Activated CD4-positive, alpha-beta T cell treated with anti-CD3 and anti-CD28 coated beads, Interleukin-2, amount 50 U/mL, for 16 hours (primary cell): ENCODE measurements at regions not wholly inside any gene's neighbourhood (a gene's known extent, or its start where the extent isn't known, plus 50 kb on each side); places are given as distances from the start of the nearest gene placed in this dataset.

Source experiments
- DNase-seq: peaks from one replicate; pipeline ENCODE4 v3.0.0-alpha.2; 2020

GRCh38 chr1:224486801-224487583 lies 52.4 kb upstream of the WDR26 start:
- no peak for DNase-seq

GRCh38 chr1:224488806-224489499 lies 54.4 kb upstream of the WDR26 start:
- peak; percentile 29 for DNase-seq

GRCh38 chr1:224489534-224490365 lies 55.2 kb upstream of the WDR26 start:
- no peak for DNase-seq

GRCh38 chr1:224490549-224491537 lies 56.2 kb upstream of the WDR26 start:
- DNase-seq = no peak

- DNase-seq = no peak
Measured at GRCh38 chr1:224492015-224492414, 57.4 kb upstream of the WDR26 start.

- DNase-seq = no peak
Measured at GRCh38 chr1:224492632-224493031, 58.0 kb upstream of the WDR26 start.

- no peak for DNase-seq
Measured at GRCh38 chr1:224493269-224493668, 58.7 kb upstream of the WDR26 start.

GRCh38 chr1:224494343-224494742 lies 59.7 kb upstream of the WDR26 start:
- DNase-seq = no peak

- DNase-seq = no peak
Measured at GRCh38 chr1:224495866-224496265, 61.3 kb upstream of the WDR26 start.

GRCh38 chr1:224496826-224497225 lies 62.2 kb upstream of the WDR26 start:
- no peak for DNase-seq

- DNase-seq = peak; percentile 96
Measured at GRCh38 chr1:224497714-224498573, 63.3 kb upstream of the WDR26 start.

- no peak for DNase-seq
Measured at GRCh38 chr1:224498574-224499170, 64.1 kb upstream of the WDR26 start.

GRCh38 chr1:224499204-224499603 lies 64.6 kb upstream of the WDR26 start:
- DNase-seq = peak; percentile 4

- peak; percentile 21 for DNase-seq
Measured at GRCh38 chr1:224500796-224501195, 66.2 kb upstream of the WDR26 start.

- DNase-seq = no peak
Measured at GRCh38 chr1:224501836-224502235, 67.2 kb upstream of the WDR26 start.

- no peak for DNase-seq
Measured at GRCh38 chr1:224502459-224503160, 68.0 kb upstream of the WDR26 start.

GRCh38 chr1:224503161-224504118 lies 68.8 kb upstream of the WDR26 start:
- peak; percentile 62 for DNase-seq

- no peak for DNase-seq
Measured at GRCh38 chr1:224504297-224505041, 69.9 kb upstream of the WDR26 start.
